Colonic mucosa (tissue), 4 donors: ENCODE measurements at regions not wholly inside any gene's neighbourhood (a gene's known extent, or its start where the extent isn't known, plus 50 kb on each side); places are given as distances from the start of the nearest gene placed in this dataset.

Experiments used
- DNase-seq: peaks from one replicate; pipeline ENCODE4 v3.0.0-alpha.2; 2020
- H3K27ac ChIP-seq: fragments of 200-600 bp; one replicate; pipeline ENCODE4 v1.8.0; 2021
- H3K27me3 ChIP-seq: fragments of 200-600 bp; one replicate; pipeline ENCODE4 v1.8.0; 2021
- H3K36me3 ChIP-seq: fragments of 200-600 bp; one replicate; pipeline ENCODE4 v1.8.0; 2021
- H3K4me1 ChIP-seq: fragments of 200-600 bp; one replicate; pipeline ENCODE4 v1.8.0; 2021; ENCODE audit warnings: mild to moderate bottlenecking
- H3K4me3 ChIP-seq: fragments of 200-600 bp; one replicate; pipeline ENCODE4 v1.8.0; 2021
- H3K9ac ChIP-seq, 2 donors: one replicate each; pipeline ENCODE4 v1.7.0; 2013; ENCODE audit warnings: control low read depth in 2 of 2, low read depth in 2 of 2, low read length in 2 of 2
- H3K9me3 ChIP-seq: fragments of 200-600 bp; one replicate; pipeline ENCODE4 v1.8.0; 2021
- intact Hi-C: fragments of 100-400 bp; cut with DNase I; formaldehyde crosslinking; loops from one replicate; pipeline ENCODE4 v1.14.1; 2022
- TF ChIP-seq, protein P1 (sequence below): fragments of 200-600 bp; IDR thresholded peaks from one replicate; pipeline ENCODE4 v1.8.0; 2022; ENCODE audit warnings: antibody characterized with exemption, mild to moderate bottlenecking
- donor health status: healthy.
- donor health status: DM: no; HTN: no; CAD: no.
- donor health status: DM: no; HTN: no; CAD: no.

DNA sequence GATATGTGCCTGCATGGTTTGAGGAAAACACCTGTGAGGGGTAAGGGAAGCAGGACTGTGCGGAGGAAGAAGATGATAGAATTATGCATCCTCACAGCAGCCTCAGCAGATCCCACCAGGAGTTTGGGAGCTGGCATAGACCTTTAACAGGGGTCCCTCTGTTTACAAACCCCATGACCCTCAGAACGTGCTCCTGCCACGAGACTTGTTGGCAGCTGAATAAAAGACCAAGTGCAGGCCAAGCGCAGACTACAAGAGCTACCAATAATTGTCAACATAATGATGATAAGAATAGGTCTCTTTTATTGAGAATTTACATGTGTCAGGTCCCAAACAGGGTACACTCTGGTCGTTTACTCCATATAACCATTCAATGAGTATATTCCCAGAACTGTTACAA lies 236.0 kb downstream of the MED10 start:
- H3K36me3 ChIP-seq = no peaks in the 10 kb centered on the region
- no peaks in the 10 kb centered on the region for H3K4me1 ChIP-seq
- H3K27me3 ChIP-seq = no peaks in the 10 kb centered on the region
- H3K4me3 ChIP-seq = no peak overlapping the region
- intact Hi-C loops = no loop called here
- H3K9me3 ChIP-seq = no peaks in the 10 kb centered on the region
- H3K27ac ChIP-seq = no peak overlapping the region
- no peak overlapping the region for H3K9ac ChIP-seq
- no peak for DNase-seq
- TF ChIP-seq, protein P1, sequence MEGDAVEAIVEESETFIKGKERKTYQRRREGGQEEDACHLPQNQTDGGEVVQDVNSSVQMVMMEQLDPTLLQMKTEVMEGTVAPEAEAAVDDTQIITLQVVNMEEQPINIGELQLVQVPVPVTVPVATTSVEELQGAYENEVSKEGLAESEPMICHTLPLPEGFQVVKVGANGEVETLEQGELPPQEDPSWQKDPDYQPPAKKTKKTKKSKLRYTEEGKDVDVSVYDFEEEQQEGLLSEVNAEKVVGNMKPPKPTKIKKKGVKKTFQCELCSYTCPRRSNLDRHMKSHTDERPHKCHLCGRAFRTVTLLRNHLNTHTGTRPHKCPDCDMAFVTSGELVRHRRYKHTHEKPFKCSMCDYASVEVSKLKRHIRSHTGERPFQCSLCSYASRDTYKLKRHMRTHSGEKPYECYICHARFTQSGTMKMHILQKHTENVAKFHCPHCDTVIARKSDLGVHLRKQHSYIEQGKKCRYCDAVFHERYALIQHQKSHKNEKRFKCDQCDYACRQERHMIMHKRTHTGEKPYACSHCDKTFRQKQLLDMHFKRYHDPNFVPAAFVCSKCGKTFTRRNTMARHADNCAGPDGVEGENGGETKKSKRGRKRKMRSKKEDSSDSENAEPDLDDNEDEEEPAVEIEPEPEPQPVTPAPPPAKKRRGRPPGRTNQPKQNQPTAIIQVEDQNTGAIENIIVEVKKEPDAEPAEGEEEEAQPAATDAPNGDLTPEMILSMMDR = no peak

DNA sequence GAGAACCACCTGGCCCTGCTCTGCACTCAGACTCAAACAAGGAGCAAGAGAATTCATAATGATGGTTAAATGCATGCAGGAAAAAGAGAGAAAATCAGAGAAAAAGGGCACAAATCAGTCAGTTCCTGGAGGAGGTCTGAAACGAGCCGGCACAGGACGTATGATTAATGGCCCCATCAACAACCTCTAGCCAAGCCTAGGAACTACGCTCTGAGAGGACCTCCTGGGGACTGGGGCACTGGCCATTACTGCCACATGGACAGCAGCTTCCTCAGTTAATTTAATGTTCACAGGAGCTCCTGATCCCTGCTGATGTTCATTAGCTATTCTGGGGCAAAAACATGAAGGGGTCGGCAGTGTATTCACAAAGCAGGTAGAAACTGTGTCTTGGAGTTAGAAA lies 238.1 kb downstream of the MED10 start:
- no peaks in the 10 kb centered on the region for H3K9me3 ChIP-seq
- DNase-seq = no peak
- no peak overlapping the region for H3K9ac ChIP-seq
- H3K27me3 ChIP-seq = no peaks in the 10 kb centered on the region
- no peak overlapping the region for H3K4me3 ChIP-seq
- TF ChIP-seq, protein P1 = no peak
- no peaks in the 10 kb centered on the region for H3K4me1 ChIP-seq
- no peaks in the 10 kb centered on the region for H3K36me3 ChIP-seq
- H3K27ac ChIP-seq = no peak overlapping the region
- intact Hi-C loops = no loop called here

DNA sequence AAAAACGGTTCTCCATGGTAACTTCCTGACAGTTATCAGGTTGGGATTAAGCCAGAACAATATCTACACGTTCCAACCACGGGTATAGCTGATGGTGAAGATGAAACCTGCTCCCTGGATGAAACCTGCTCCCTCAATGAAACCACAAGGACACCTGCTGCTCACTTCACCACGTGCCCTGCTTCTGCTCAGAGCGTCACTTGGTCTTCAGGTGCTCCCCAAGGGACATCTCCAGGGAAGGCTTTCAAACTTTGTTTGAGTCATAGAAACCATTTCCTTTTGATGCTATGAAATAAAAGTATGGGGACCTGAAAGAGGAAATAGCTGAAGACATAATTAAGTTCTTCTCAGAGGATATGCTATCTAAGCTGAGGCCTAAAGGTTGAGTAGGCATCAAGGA lies 242.4 kb downstream of the MED10 start:
- intact Hi-C loops = no loop called here
- Histone ChIP-seq H3K9ac (no peak overlapping the region), H3K9me3 (no peaks in the 10 kb centered on the region), H3K36me3 (no peaks in the 10 kb centered on the region), H3K27ac (no peak overlapping the region), H3K4me1 (no peaks in the 10 kb centered on the region), H3K4me3 (no peak overlapping the region), H3K27me3 (no peaks in the 10 kb centered on the region)
- no peak for DNase-seq
- TF ChIP-seq, protein P1 = no peak

DNA sequence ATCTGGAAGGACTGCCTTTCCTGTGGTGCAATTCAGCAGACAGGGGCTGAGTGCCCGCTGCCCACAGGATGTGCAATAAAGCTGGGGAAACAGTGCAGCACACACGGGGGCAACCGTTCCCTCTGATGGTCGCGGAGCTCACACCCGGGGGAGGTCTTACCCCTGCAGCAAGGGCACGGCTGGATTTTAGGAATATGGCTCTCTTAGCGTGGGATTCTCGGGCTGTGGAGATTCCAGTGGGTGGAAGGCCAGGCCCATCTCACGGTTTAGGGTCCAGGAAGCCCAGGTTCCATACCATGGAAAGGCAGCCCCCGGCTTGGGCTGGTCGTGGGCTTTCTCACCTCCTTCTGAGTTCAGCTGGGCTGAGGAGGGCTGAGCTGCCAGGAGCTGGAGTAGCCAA lies 244.1 kb downstream of the MED10 start:
- TF ChIP-seq, protein P1 = no peak
- H3K4me3 ChIP-seq = no peak overlapping the region
- no peaks in the 10 kb centered on the region for H3K27me3 ChIP-seq
- no peaks in the 10 kb centered on the region for H3K36me3 ChIP-seq
- no peak overlapping the region for H3K27ac ChIP-seq
- intact Hi-C loops = no loop called here
- H3K4me1 ChIP-seq = no peaks in the 10 kb centered on the region
- H3K9ac ChIP-seq = no peak overlapping the region
- DNase-seq = no peak
- no peaks in the 10 kb centered on the region for H3K9me3 ChIP-seq

DNA sequence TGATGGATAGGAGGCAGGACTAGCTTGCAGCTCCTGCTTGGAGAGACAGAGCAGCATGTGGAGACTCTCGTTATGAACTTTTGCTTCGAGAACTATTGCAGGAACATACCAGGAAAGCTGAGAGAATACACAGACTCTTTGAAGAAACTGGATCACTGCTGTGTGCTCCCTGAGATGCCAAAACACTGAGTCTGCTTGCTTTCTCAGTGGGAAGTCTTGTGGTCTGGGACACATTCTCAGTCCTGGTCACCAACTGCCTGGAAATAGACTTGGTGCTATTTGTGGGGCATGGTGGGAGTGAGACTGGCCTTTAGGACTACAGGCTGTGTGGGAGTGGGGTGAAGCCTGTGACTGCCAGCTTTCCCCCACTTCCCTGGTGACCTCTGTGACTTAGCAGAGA lies 252.6 kb downstream of the MED10 start:
- Histone ChIP-seq H3K27ac (no peak overlapping the region), H3K36me3 (no peaks in the 10 kb centered on the region), H3K9me3 (no peaks in the 10 kb centered on the region), H3K4me1 (no peaks in the 10 kb centered on the region), H3K4me3 (no peak overlapping the region), H3K9ac (no peak overlapping the region), H3K27me3 (no peaks in the 10 kb centered on the region)
- TF ChIP-seq, protein P1 = no peak
- intact Hi-C loops = no loop called here
- no peak for DNase-seq

DNA sequence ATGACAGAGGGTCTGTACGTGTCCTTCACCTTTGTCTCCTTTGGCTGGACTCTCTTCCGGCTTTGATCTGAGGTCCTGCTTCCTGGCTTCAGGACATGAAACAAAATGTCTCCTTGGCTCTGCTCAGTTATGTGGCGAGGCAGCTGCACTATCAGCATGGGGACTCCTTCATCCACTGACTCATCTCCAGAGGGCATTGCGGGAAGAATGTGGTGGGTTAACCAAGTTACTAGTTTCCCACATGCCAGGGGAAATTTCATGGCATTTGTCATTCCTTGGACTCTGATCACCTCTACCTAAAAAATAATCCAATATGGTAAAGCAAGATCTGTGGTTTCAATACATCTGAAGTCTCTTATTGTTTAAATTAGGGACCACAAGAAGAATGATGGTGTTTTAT lies 259.7 kb downstream of the MED10 start:
- no peaks in the 10 kb centered on the region for H3K4me1 ChIP-seq
- H3K27ac ChIP-seq = no peak overlapping the region
- H3K9me3 ChIP-seq = no peaks in the 10 kb centered on the region
- intact Hi-C loops = no loop called here
- no peak overlapping the region for H3K4me3 ChIP-seq
- H3K36me3 ChIP-seq = no peaks in the 10 kb centered on the region
- DNase-seq = no peak
- H3K27me3 ChIP-seq = no peaks in the 10 kb centered on the region
- no peak overlapping the region for H3K9ac ChIP-seq
- TF ChIP-seq, protein P1 = no peak
